ENCODE measurements at regions not wholly inside any gene's neighbourhood (a gene's known extent, or its start where the extent isn't known, plus 50 kb on each side); places are given as distances from the start of the nearest gene placed in this dataset.

DNA sequence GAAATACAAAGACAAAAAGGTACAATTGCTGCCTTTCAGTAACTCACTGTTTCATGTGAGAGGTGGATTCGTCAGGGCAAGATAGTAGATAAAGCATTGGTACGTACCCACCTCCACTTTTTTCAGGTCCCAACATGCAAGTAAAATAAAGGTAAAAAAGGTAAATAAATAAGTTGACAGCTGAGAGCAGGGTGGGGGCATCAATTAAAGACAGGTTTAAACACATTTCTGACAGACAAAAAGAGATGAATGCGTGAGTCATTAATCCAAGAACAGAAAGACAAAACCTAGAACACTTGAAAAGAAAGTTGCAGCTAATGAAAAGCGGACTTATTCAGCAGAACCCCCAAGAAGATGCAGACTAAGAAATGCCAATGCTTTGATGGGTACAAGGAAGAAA, 979.6 kb upstream of the CDH2 start:
- H3K79me1 ChIP-seq (ENCODE audit: insufficient read depth, low read depth, low read length, poor library complexity, severe bottlenecking) = no peaks in the 10 kb centered on the region
- H3K56ac ChIP-seq (ENCODE audit: insufficient read length, low read depth, low read length) = no peak overlapping the region
- H4K5ac ChIP-seq (ENCODE audit: insufficient read length, low read depth, low read length) = no peak overlapping the region
- no peak overlapping the region for H2BK120ac ChIP-seq (ENCODE audit: low read depth, low read length, poor library complexity, severe bottlenecking)
- no peaks in the 10 kb centered on the region for H3K9me3 ChIP-seq (ENCODE audit: control insufficient read depth, low read depth, low read length)
- Mint-ChIP-seq H3K27me3 (ENCODE audit: low read depth) (no peaks in the 10 kb centered on the region), H3K27ac (0 out of 7 replicates have a peak overlapping the region, but pooled peaks of 1 of the 3 experiments have one; percentile 8), H3K4me3 (no peak overlapping the region), H3K4me1 (peaks cover 26 to 30% of the 10 kb centered on the region in 2 experiments), H3K9me3 (no peaks in the 10 kb centered on the region), H3K36me3 (ENCODE audit: insufficient read depth in 1 of 3, low read depth in 3 of 3) (no peaks in the 10 kb centered on the region)
- TF ChIP-seq, protein P1, sequence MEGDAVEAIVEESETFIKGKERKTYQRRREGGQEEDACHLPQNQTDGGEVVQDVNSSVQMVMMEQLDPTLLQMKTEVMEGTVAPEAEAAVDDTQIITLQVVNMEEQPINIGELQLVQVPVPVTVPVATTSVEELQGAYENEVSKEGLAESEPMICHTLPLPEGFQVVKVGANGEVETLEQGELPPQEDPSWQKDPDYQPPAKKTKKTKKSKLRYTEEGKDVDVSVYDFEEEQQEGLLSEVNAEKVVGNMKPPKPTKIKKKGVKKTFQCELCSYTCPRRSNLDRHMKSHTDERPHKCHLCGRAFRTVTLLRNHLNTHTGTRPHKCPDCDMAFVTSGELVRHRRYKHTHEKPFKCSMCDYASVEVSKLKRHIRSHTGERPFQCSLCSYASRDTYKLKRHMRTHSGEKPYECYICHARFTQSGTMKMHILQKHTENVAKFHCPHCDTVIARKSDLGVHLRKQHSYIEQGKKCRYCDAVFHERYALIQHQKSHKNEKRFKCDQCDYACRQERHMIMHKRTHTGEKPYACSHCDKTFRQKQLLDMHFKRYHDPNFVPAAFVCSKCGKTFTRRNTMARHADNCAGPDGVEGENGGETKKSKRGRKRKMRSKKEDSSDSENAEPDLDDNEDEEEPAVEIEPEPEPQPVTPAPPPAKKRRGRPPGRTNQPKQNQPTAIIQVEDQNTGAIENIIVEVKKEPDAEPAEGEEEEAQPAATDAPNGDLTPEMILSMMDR (conservative IDR thresholded peaks at IDR 0.05) = no peak
- H2AFZ ChIP-seq (ENCODE audit: low read length) = no peak overlapping the region
- H4K91ac ChIP-seq (ENCODE audit: insufficient read length, low read depth, low read length) = no peak overlapping the region
- H3K79me2 ChIP-seq (ENCODE audit: insufficient read depth, low read length) = no peaks in the 10 kb centered on the region
- no peak overlapping the region for H2BK20ac ChIP-seq (ENCODE audit: low read depth, low read length, poor library complexity, severe bottlenecking)
- H2BK5ac ChIP-seq (ENCODE audit: insufficient read length, low read length) = no peak overlapping the region
- H3K4me2 ChIP-seq (ENCODE audit: insufficient read depth, insufficient read length, low read length) = no peak overlapping the region
- H3K27me3 ChIP-seq (ENCODE audit: insufficient read depth, low read length) = no peaks in the 10 kb centered on the region
- no peak overlapping the region for H3K23ac ChIP-seq (ENCODE audit: insufficient read length, low read depth, low read length)
- H3K4ac ChIP-seq (ENCODE audit: low read depth, low read length) = no peak overlapping the region
- H3K14ac ChIP-seq (ENCODE audit: insufficient read depth, low read length) = no peak overlapping the region
- H3K18ac ChIP-seq (ENCODE audit: insufficient read length, low read depth, low read length) = no peak overlapping the region
- no CpG with 5 or more reads among the region's 4 CpGs for WGBS (ENCODE audit: extremely low coverage, insufficient read length, low lambda C conversion rate)
- H3K23me2 ChIP-seq (ENCODE audit: insufficient read length, low read depth, low read length, poor library complexity, severe bottlenecking) = no peaks in the 10 kb centered on the region
- no peak for DNase-seq
- H2BK12ac ChIP-seq (ENCODE audit: insufficient read length, low read depth, low read length) = no peak overlapping the region
- H4K8ac ChIP-seq (replicated peaks; ENCODE audit: insufficient read length, low read depth, low read length) = no peak overlapping the region
- no peak overlapping the region for H3T11ph ChIP-seq (ENCODE audit: low read length)
- H4K20me1 ChIP-seq (ENCODE audit: control insufficient read depth, insufficient read depth, insufficient read length) = no peaks in the 10 kb centered on the region
- H2AK5ac ChIP-seq (ENCODE audit: insufficient read length, low read length) = no peak overlapping the region
- no peak overlapping the region for H3K27ac ChIP-seq (ENCODE audit: insufficient read length, low read depth, low read length)
- H2BK15ac ChIP-seq (ENCODE audit: low read depth, low read length) = no peak overlapping the region
- peaks cover 3% of the 10 kb centered on the region; the same call in 1 of the 2 replicates for H3K4me1 ChIP-seq (ENCODE audit: insufficient read depth, low read length)
- no peak overlapping the region for H3K9ac ChIP-seq (ENCODE audit: extremely low read depth, insufficient read length, low read length)
